ENCODE measurements at regions not wholly inside any gene's neighbourhood (a gene's known extent, or its start where the extent isn't known, plus 50 kb on each side); places are given as distances from the start of the nearest gene placed in this dataset.
"Not testable (repeated sequence)": the region's sequence is repeated elsewhere in the genome, so short reads cannot be mapped to it uniquely, and the experiment has no call there.

DNA sequence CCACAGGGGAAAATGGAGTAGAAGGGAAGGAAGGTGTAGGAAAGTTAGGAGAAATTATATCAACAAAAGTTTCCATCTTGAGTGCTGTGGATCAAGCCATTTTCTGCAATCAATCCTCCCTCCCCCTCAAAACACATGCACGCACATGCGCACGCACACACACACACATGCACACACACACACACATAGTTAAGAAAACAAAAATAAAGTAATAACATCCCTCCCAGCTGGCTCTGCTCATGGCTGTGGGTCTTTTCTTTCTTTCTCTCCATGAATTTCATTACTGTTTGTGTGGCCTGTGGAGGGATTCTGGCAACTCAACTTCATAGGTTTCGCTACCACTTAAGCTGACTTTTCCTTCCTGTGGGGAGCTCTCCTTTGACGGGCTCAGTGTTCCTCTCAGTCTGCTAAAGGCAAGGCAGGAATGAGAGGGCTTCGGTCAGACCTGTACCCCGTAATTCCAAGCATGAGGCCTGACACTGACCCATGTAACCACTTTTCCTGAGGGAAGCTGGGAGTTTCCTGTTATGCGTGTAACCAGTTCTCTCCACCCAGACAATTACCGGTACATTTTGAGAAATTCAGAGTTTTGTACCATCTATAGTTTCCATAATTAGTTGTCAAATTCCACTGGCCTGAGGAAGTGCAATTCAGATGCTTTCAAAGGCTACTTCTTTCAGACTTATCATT is 79.8 kb downstream of the ZNF92 start:
- intact Hi-C loops (cut with micrococcal nuclease; ENCODE audit: unreplicated experiment): no loop called here
- no peaks in the 10 kb centered on the region for H3K27me3 ChIP-seq (ENCODE audit: insufficient read depth, low read depth)
- H3K27ac ChIP-seq: no peak overlapping the region
- H3K4me2 ChIP-seq: no peak overlapping the region
- no peak for TF ChIP-seq EZH2 (IDR thresholded peaks at IDR 0.05; ENCODE audit: low read depth)
- no peak for TF ChIP-seq CTCF (conservative IDR thresholded peaks at IDR 0.05)
- CTCF ChIA-PET: no interaction called here
- H3K36me3 ChIP-seq (ENCODE audit: low read depth): no peaks in the 10 kb centered on the region
- H3F3A ChIP-seq (ENCODE audit: insufficient read depth, low read depth): no peaks in the 10 kb centered on the region
- BruUV-seq (replicated peaks): no TSS peak
- H3K4me1 ChIP-seq (replicated peaks; ENCODE audit: insufficient read depth): no peaks in the 10 kb centered on the region
- H3K4me3 ChIP-seq: no peak overlapping the region
- no peaks in the 10 kb centered on the region for H4K20me1 ChIP-seq (ENCODE audit: insufficient read depth)
- DNase-seq: no peak
- no peaks in the 10 kb centered on the region for H3K9me3 ChIP-seq (ENCODE audit: insufficient read depth, low read depth)
- no peaks in the 10 kb centered on the region for H3K9me2 ChIP-seq (ENCODE audit: insufficient read depth)
- no peak overlapping the region for H2AFZ ChIP-seq
- no peaks in the 10 kb centered on the region for H3K79me2 ChIP-seq (ENCODE audit: low read depth)
- POLR2A ChIA-PET (ENCODE audit: unreplicated experiment): no interaction called here

- no TSS peak for BruUV-seq (replicated peaks)
- H3K4me3 ChIP-seq: no peak overlapping the region
- no peaks in the 10 kb centered on the region for H3K79me2 ChIP-seq (ENCODE audit: low read depth)
- DNase-seq: no peak
- H3K4me1 ChIP-seq (replicated peaks; ENCODE audit: insufficient read depth): no peaks in the 10 kb centered on the region
- no peaks in the 10 kb centered on the region for H3F3A ChIP-seq (ENCODE audit: insufficient read depth, low read depth)
- H3K9me3 ChIP-seq (ENCODE audit: insufficient read depth, low read depth): no peaks in the 10 kb centered on the region
- H3K27ac ChIP-seq: no peak overlapping the region
- no peak overlapping the region for H2AFZ ChIP-seq
- no peaks in the 10 kb centered on the region for H3K36me3 ChIP-seq (ENCODE audit: low read depth)
- no peaks in the 10 kb centered on the region for H3K9me2 ChIP-seq (ENCODE audit: insufficient read depth)
- H3K27me3 ChIP-seq (ENCODE audit: insufficient read depth, low read depth): no peaks in the 10 kb centered on the region
- CTCF ChIA-PET: no interaction called here
- no peak overlapping the region for H3K4me2 ChIP-seq
- intact Hi-C loops (cut with micrococcal nuclease; ENCODE audit: unreplicated experiment): no loop called here
- H4K20me1 ChIP-seq (ENCODE audit: insufficient read depth): no peaks in the 10 kb centered on the region
- POLR2A ChIA-PET (ENCODE audit: unreplicated experiment): no interaction called here
- TF ChIP-seq EZH2 (IDR thresholded peaks at IDR 0.05; ENCODE audit: low read depth) (no peak), CTCF (conservative IDR thresholded peaks at IDR 0.05) (no peak)
Observed at GRCh38 chr7:65454469-65454868, 80.8 kb downstream of the ZNF92 start.

- H3K4me1 ChIP-seq (replicated peaks; ENCODE audit: insufficient read depth); H3K9me3 ChIP-seq (ENCODE audit: insufficient read depth, low read depth); DNase-seq; H3K9me2 ChIP-seq (ENCODE audit: insufficient read depth); H3K79me2 ChIP-seq (ENCODE audit: low read depth); POLR2A ChIA-PET (ENCODE audit: unreplicated experiment); CTCF ChIA-PET; H3K36me3 ChIP-seq (ENCODE audit: low read depth); H3K4me3 ChIP-seq; H3K4me2 ChIP-seq; H3K27me3 ChIP-seq (ENCODE audit: insufficient read depth, low read depth); H3F3A ChIP-seq (ENCODE audit: insufficient read depth, low read depth); intact Hi-C loops (cut with micrococcal nuclease; ENCODE audit: unreplicated experiment); H4K20me1 ChIP-seq (ENCODE audit: insufficient read depth); H2AFZ ChIP-seq; H3K27ac ChIP-seq; BruUV-seq (replicated peaks): not testable (repeated sequence)
Observed at GRCh38 chr7:65455050-65455449, 81.4 kb downstream of the ZNF92 start.

DNA sequence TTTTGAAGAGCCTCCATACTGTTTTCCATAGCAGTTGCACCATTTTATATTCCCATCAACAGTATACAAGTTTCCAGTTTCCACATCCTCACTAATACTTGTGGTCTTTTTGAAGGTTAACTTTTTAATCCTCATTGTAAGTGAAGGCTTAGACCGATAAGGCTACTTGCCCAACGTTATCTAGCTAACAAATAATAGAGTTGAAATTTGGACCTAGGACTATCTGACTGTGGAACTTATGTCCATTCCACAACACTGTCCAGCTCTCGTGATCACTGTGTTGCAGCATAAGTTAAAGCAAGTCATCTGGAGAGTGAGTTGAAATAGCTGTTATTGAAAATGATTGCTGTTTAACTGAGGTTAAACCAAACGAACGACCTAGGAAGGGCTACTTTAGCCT is 84.0 kb downstream of the ZNF92 start:
- TF ChIP-seq EZH2 (IDR thresholded peaks at IDR 0.05; ENCODE audit: low read depth) (no peak), CTCF (conservative IDR thresholded peaks at IDR 0.05) (no peak)
- H3K79me2 ChIP-seq (ENCODE audit: low read depth): no peaks in the 10 kb centered on the region
- no peaks in the 10 kb centered on the region for H3K9me2 ChIP-seq (ENCODE audit: insufficient read depth)
- H3K4me2 ChIP-seq: no peak overlapping the region
- no peak overlapping the region for H2AFZ ChIP-seq
- ChIA-PET CTCF (no interaction called here), POLR2A (ENCODE audit: unreplicated experiment) (interaction anchor here (0.6 kb wide), 1 partner anchor 765 kb away, joined by 7 read pairs; no protein-coding TSS in a partner anchor)
- H3K4me1 ChIP-seq (replicated peaks; ENCODE audit: insufficient read depth): no peaks in the 10 kb centered on the region
- H3K27me3 ChIP-seq (ENCODE audit: insufficient read depth, low read depth): no peaks in the 10 kb centered on the region
- no peaks in the 10 kb centered on the region for H4K20me1 ChIP-seq (ENCODE audit: insufficient read depth)
- no peaks in the 10 kb centered on the region for H3K9me3 ChIP-seq (ENCODE audit: insufficient read depth, low read depth)
- intact Hi-C loops (cut with micrococcal nuclease; ENCODE audit: unreplicated experiment): no loop called here
- no TSS peak for BruUV-seq (replicated peaks)
- DNase-seq: no peak
- H3F3A ChIP-seq (ENCODE audit: insufficient read depth, low read depth): no peaks in the 10 kb centered on the region
- no peak overlapping the region for H3K4me3 ChIP-seq
- no peak overlapping the region for H3K27ac ChIP-seq
- no peaks in the 10 kb centered on the region for H3K36me3 ChIP-seq (ENCODE audit: low read depth)

Data from PC-9 (cell line).